ENCODE measurements at regions not wholly inside any gene's neighbourhood (a gene's known extent, or its start where the extent isn't known, plus 50 kb on each side); places are given as distances from the start of the nearest gene placed in this dataset.
"Not testable (repeated sequence)": the region's sequence is repeated elsewhere in the genome, so short reads cannot be mapped to it uniquely, and the experiment has no call there.

- not testable (repeated sequence) for DNase-seq
Observed at GRCh38 chr15:84550503-84550902, 50.3 kb upstream of the ZSCAN2 start.

All from activated CD4-positive, alpha-beta T cell treated with anti-CD3 and anti-CD28 coated beads, Interleukin-2, amount 50 U/mL, for 4 hours (primary cell).